BJ (cell line): ENCODE measurements at regions not wholly inside any gene's neighbourhood (a gene's known extent, or its start where the extent isn't known, plus 50 kb on each side); places are given as distances from the start of the nearest gene placed in this dataset.

Experiments
- CTCF ChIA-PET: fragments of 350-600 bp; formaldehyde crosslinking; extraction: SDS; loops from one replicate; lab custom pipeline; 2021; ENCODE audit warnings: antibody characterized with exemption, inconsistent platforms; lab: Yijun Ruan, JAX
- POLR2A ChIA-PET: fragments of 300-600 bp; sonication (Branson Sonifier 250); formaldehyde crosslinking; extraction: SDS; loops from one replicate; lab custom pipeline; 2021; ENCODE audit warnings: antibody characterized with exemption; lab: Charles Lee
- DNase-seq: peaks from one replicate; pipeline ENCODE4 v3.0.0-alpha.2; 2011; ENCODE audit warnings: low read depth
- H3K27me3 ChIP-seq: 2 replicates; pipeline ENCODE4 v1.6.0; 2011; ENCODE audit warnings: low read length; ENCODE audit not compliant: control insufficient read depth, insufficient read depth
- H3K36me3 ChIP-seq: 2 replicates; pipeline ENCODE4 v1.5.1; 2011; ENCODE audit warnings: low read length; ENCODE audit not compliant: control insufficient read depth, insufficient read depth
- H3K4me3 ChIP-seq: 2 replicates; pipeline ENCODE4 v1.5.1; 2011; ENCODE audit warnings: low read depth, mild to moderate bottlenecking, control low read depth, low read length
- CTCF ChIP-seq: IDR thresholded peaks from 2 replicates; pipeline ENCODE4 v1.5.1; 2011; ENCODE audit warnings: low read depth, mild to moderate bottlenecking, control low read depth, inconsistent platforms, low read length, moderate library complexity; ENCODE audit not compliant: insufficient read depth

- no peak for TF ChIP-seq CTCF
- Histone ChIP-seq H3K36me3 (no peaks in the 10 kb centered on the region), H3K4me3 (no peak overlapping the region), H3K27me3 (peaks cover 4% of the 10 kb centered on the region; the same call in 1 of the 2 replicates)
- CTCF ChIA-PET = interaction anchor here (0.7 kb wide), 1 partner anchor 90 kb away, joined by 3 read pairs; no protein-coding TSS in a partner anchor
- POLR2A ChIA-PET = no interaction called here
- DNase-seq = no peak
These were observed 81.8 kb upstream of the CNKSR3 start for GRCh38 chr6:154592199-154592860.

GRCh38 chr6:154593122-154593521 lies 82.6 kb upstream of the CNKSR3 start:
- CTCF ChIA-PET = no interaction called here

GRCh38 chr6:154594496-154595198 lies 84.2 kb upstream of the CNKSR3 start:
- H3K4me3 ChIP-seq = no peak overlapping the region
- H3K36me3 ChIP-seq = no peaks in the 10 kb centered on the region
- POLR2A ChIA-PET = interaction anchor here (0.6 kb wide), 1 partner anchor 381 kb away, joined by 4 read pairs; no protein-coding TSS in a partner anchor
- DNase-seq = no peak
- H3K27me3 ChIP-seq = peaks cover 4% of the 10 kb centered on the region; the same call in 1 of the 2 replicates
- CTCF ChIA-PET = no interaction called here
- TF ChIP-seq CTCF = no peak

More at GRCh38 chr6:154593122-154593521, 82.6 kb upstream of the CNKSR3 start:
- Histone ChIP-seq H3K27me3 (peaks cover 4% of the 10 kb centered on the region; the same call in 1 of the 2 replicates), H3K36me3 (no peaks in the 10 kb centered on the region), H3K4me3 (no peak overlapping the region)
- DNase-seq = no peak
- no peak for TF ChIP-seq CTCF
- POLR2A ChIA-PET = no interaction called here

GRCh38 chr6:154595538-154595937 lies 85.1 kb upstream of the CNKSR3 start:
- H3K4me3 ChIP-seq = no peak overlapping the region
- no peaks in the 10 kb centered on the region for H3K36me3 ChIP-seq
- H3K27me3 ChIP-seq = peaks cover 4% of the 10 kb centered on the region; the same call in 1 of the 2 replicates
- no peak for DNase-seq
- ChIA-PET CTCF (interaction anchor here (1.1 to 1.7 kb wide), 2 partner anchors 11 to 441 kb away, joined by 5 read pairs; no protein-coding TSS in a partner anchor), POLR2A (interaction anchor here (0.6 kb wide), 1 partner anchor 382 kb away, joined by 4 read pairs; no protein-coding TSS in a partner anchor)
- TF ChIP-seq CTCF = no peak

GRCh38 chr6:154596009-154596408 lies 85.5 kb upstream of the CNKSR3 start:
- POLR2A ChIA-PET = no interaction called here
- CTCF ChIA-PET = interaction anchor here (1.1 to 1.7 kb wide), 2 partner anchors 12 to 442 kb away, joined by 5 read pairs; no protein-coding TSS in a partner anchor
- Histone ChIP-seq H3K4me3 (no peak overlapping the region), H3K27me3 (peaks cover 2% of the 10 kb centered on the region; the same call in 1 of the 2 replicates), H3K36me3 (no peaks in the 10 kb centered on the region)
- no peak for TF ChIP-seq CTCF
- no peak for DNase-seq
